Sigmoid colon (tissue), 6 donors: ENCODE measurements at regions not wholly inside any gene's neighbourhood (a gene's known extent, or its start where the extent isn't known, plus 50 kb on each side); places are given as distances from the start of the nearest gene placed in this dataset.

Experiments used
- DNase-seq: peaks from one replicate; pipeline ENCODE4 v3.0.0-alpha.2; 2019
- H3K27ac ChIP-seq, 4 donors: fragments of 200-600 bp; sonication (generic); one replicate each; pipeline ENCODE4 v1.5.1; 2016 to 2019; ENCODE audit warnings: mild to moderate bottlenecking in 1 of 4
- H3K27me3 ChIP-seq, 3 donors: fragments of 200-600 bp; sonication (generic); one replicate each; pipeline ENCODE4 v1.5.1; 2019; ENCODE audit warnings: mild to moderate bottlenecking in 1 of 3
- H3K36me3 ChIP-seq, 4 donors: fragments of 200-600 bp; sonication (generic); one replicate each; pipeline ENCODE4 v1.5.1; 2016 to 2019
- H3K4me1 ChIP-seq, 4 donors: fragments of 200-600 bp; sonication (generic); one replicate each; pipeline ENCODE4 v1.5.1; 2017 to 2019
- H3K4me3 ChIP-seq, 4 donors: fragments of 200-600 bp; sonication (generic); one replicate each; pipeline ENCODE4 v1.5.1; 2017 to 2019; ENCODE audit warnings: mild to moderate bottlenecking in 2 of 4, moderate library complexity in 1 of 4
- H3K9me3 ChIP-seq, 4 donors: fragments of 200-600 bp in 3 of 4; sonication (generic) in 3 of 4; one replicate each; pipeline versions ENCODE4 v1.5.1 to v1.6.1; 2013 to 2019
- CTCF ChIP-seq, 4 experiments: fragments of 450-650 bp in 3 of 4; fragments of 200-600 bp in 1 of 4; IDR thresholded peaks; one replicate each; pipeline ENCODE4 v1.5.1; 2016 to 2019; ENCODE audit warnings: antibody characterized with exemption in 4 of 4, mild to moderate bottlenecking in 3 of 4, moderate library complexity in 2 of 4
- EP300 ChIP-seq, 4 donors: sonication (generic); formaldehyde crosslinking; IDR thresholded peaks; one replicate each; pipeline ENCODE4 v1.6.1; 2017; ENCODE audit warnings: antibody characterized with exemption in 4 of 4
- POLR2A ChIP-seq, 2 donors: fragments of 450-650 bp; IDR thresholded peaks; one replicate each; pipeline ENCODE4 v1.6.1; 2016; ENCODE audit warnings: antibody characterized with exemption in 2 of 2, mild to moderate bottlenecking in 2 of 2, moderate library complexity in 2 of 2
- POLR2AphosphoS5 ChIP-seq, 4 donors: sonication (generic); formaldehyde crosslinking; IDR thresholded peaks; one replicate each; pipeline ENCODE4 v1.6.1; 2017; ENCODE audit warnings: antibody characterized with exemption in 4 of 4
- WGBS, 2 donors: extraction: QIAGEN DNeasy Blood & Tissue Kit; methylation state at CpG; one replicate each; pipeline ENCODE4 v1.1.7; 2013; 5-methylcytosine and 5-hydroxymethylcytosine counted together
- intact Hi-C: fragments of 100-400 bp; cut with DNase I; formaldehyde crosslinking; loops from one replicate; pipeline ENCODE4 v1.15.1; 2023
- donor health status: healthy with polysubstance abuse.
- donor health status: healthy.

GRCh38 chr6:40947876-40948526, 91.0 kb downstream of the UNC5CL start:
- Histone ChIP-seq H3K27ac (no peak overlapping the region), H3K4me3 (no peak overlapping the region), H3K27me3 (no peaks in the 10 kb centered on the region), H3K4me1 (no peaks in the 10 kb centered on the region), H3K9me3 (no peaks in the 10 kb centered on the region), H3K36me3 (no peaks in the 10 kb centered on the region)
- WGBS, 2 donors: 88 to 89% methylated on average over 2 of the region's 2 CpGs
- TF ChIP-seq CTCF (IDR thresholded peaks at IDR 0.05) (no peak), POLR2A (IDR thresholded peaks at IDR 0.05) (no peak), POLR2AphosphoS5 (IDR thresholded peaks at IDR 0.05) (no peak)
- intact Hi-C loops: no loop called here
- DNase-seq: no peak

- H3K27me3 ChIP-seq: no peaks in the 10 kb centered on the region
These were observed 92.2 kb downstream of the UNC5CL start for GRCh38 chr6:40946738-40947301.

GRCh38 chr6:40937491-40937890, 101.5 kb downstream of the UNC5CL start:
- H3K27me3 ChIP-seq: no peaks in the 10 kb centered on the region
- H3K4me3 ChIP-seq: no peak overlapping the region
- no peaks in the 10 kb centered on the region for H3K36me3 ChIP-seq
- no peaks in the 10 kb centered on the region for H3K9me3 ChIP-seq
- no peak for DNase-seq
- intact Hi-C loops: no loop called here
- WGBS, 2 donors: 68 to 82% methylated on average over 2 of the region's 2 CpGs
- TF ChIP-seq EP300 (IDR thresholded peaks at IDR 0.05): no peak
- TF ChIP-seq POLR2AphosphoS5 (IDR thresholded peaks at IDR 0.05): no peak
- no peak for TF ChIP-seq CTCF (IDR thresholded peaks at IDR 0.05)
- no peak for TF ChIP-seq POLR2A (IDR thresholded peaks at IDR 0.05)
- H3K27ac ChIP-seq: no peak overlapping the region
- H3K4me1 ChIP-seq: no peaks in the 10 kb centered on the region

More at GRCh38 chr6:40946738-40947301, 92.2 kb downstream of the UNC5CL start:
- Histone ChIP-seq H3K4me3 (no peak overlapping the region), H3K4me1 (no peaks in the 10 kb centered on the region), H3K36me3 (no peaks in the 10 kb centered on the region), H3K9me3 (no peaks in the 10 kb centered on the region), H3K27ac (no peak overlapping the region)
- 93 to 94% methylated on average over 1 of the region's 1 CpG for WGBS, 2 donors
- no peak for DNase-seq
- TF ChIP-seq POLR2A (IDR thresholded peaks at IDR 0.05) (no peak), POLR2AphosphoS5 (IDR thresholded peaks at IDR 0.05) (no peak), EP300 (IDR thresholded peaks at IDR 0.05) (no peak), CTCF (IDR thresholded peaks at IDR 0.05) (no peak)
- intact Hi-C loops: no loop called here

- 82 to 86% methylated on average over 3 of the region's 3 CpGs for WGBS, 2 donors
- no peak for TF ChIP-seq POLR2AphosphoS5 (IDR thresholded peaks at IDR 0.05)
- Histone ChIP-seq H3K4me1 (no peaks in the 10 kb centered on the region), H3K27ac (no peak overlapping the region), H3K9me3 (no peaks in the 10 kb centered on the region), H3K36me3 (no peaks in the 10 kb centered on the region), H3K4me3 (no peak overlapping the region), H3K27me3 (no peaks in the 10 kb centered on the region)
- DNase-seq: no peak
- intact Hi-C loops: no loop called here
These were observed 102.2 kb downstream of the UNC5CL start for GRCh38 chr6:40936818-40937251.

- H3K4me1 ChIP-seq: no peaks in the 10 kb centered on the region
- TF ChIP-seq EP300 (IDR thresholded peaks at IDR 0.05): no peak
- TF ChIP-seq CTCF (IDR thresholded peaks at IDR 0.05): no peak
- no peak for TF ChIP-seq POLR2A (IDR thresholded peaks at IDR 0.05)
- TF ChIP-seq POLR2AphosphoS5 (IDR thresholded peaks at IDR 0.05): no peak
- no peak overlapping the region for H3K4me3 ChIP-seq
- intact Hi-C loops: no loop called here
- no peaks in the 10 kb centered on the region for H3K36me3 ChIP-seq
- H3K27ac ChIP-seq: no peak overlapping the region
- no peaks in the 10 kb centered on the region for H3K9me3 ChIP-seq
- WGBS, 2 donors: 88 to 89% methylated on average over 5 of the region's 5 CpGs
- H3K27me3 ChIP-seq: no peaks in the 10 kb centered on the region
- DNase-seq: no peak
These were observed 105.2 kb downstream of the UNC5CL start for GRCh38 chr6:40933864-40934263.
